AML-193 (cell line): ENCODE measurements at regions not wholly inside any gene's neighbourhood (a gene's known extent, or its start where the extent isn't known, plus 50 kb on each side); places are given as distances from the start of the nearest gene placed in this dataset.
"Not testable (repeated sequence)": the region's sequence is repeated elsewhere in the genome, so short reads cannot be mapped to it uniquely, and the experiment has no call there.

Experiments used
- DNase-seq, 2 experiments: peaks; one replicate each; lab custom pipeline; 2025; lab: John Stamatoyannopoulos, UW

DNA sequence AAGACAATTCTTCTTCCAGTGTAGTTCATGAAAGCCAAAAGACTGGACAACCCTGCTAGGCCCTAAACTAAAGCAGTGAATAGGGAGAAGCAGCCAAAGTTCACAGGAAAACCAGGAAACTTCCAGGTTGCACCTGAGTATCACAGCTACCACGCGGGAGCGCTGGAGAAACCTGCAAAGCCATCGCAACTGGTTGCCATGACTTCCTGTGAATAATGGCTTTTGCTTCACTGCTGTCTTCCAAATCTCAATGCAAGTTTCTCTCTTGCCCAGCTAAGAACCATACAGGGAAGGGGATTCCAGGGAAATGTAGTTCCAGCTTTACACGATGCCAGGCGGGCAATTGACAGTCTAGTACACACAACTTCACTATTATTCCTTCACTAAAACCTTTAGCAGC, 114.1 kb downstream of the GXYLT1 start:
- DNase-seq = no peak

DNA sequence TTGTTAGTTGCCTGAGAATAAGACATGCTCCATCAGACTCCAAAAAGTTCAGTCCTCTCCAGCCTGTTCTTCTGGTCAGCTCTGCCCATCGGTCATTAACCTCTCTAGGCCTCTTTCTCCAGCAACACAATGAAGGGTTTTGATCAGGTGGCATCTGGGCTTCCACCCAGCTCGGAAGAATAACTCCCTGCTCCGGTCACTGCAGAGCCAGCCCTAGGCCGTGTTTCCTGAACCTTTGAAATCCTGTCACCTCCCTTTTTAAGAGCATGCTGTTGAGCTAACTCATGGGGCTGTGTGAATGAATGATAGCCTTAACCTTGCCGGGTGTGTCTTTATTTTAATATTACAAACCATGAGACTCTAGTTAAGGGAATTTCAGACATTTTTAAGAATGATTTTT, 117.1 kb downstream of the GXYLT1 start:
- no peak for DNase-seq

DNA sequence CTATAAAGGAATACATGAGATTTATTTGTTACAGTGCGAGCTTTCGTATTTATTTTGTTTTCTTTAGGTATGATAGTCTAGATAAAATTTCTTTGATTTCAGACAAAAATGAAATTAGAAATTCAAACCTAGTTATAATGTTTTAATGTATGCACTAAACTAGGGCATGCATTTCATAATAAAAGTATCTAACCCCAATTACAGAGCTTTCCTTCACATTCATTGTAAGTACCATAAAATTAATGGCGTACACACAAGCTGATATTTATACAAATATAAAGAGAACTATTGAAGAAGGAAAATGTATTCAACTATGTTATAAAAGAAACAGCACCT, 120.2 kb downstream of the GXYLT1 start:
- no peak for DNase-seq

DNA sequence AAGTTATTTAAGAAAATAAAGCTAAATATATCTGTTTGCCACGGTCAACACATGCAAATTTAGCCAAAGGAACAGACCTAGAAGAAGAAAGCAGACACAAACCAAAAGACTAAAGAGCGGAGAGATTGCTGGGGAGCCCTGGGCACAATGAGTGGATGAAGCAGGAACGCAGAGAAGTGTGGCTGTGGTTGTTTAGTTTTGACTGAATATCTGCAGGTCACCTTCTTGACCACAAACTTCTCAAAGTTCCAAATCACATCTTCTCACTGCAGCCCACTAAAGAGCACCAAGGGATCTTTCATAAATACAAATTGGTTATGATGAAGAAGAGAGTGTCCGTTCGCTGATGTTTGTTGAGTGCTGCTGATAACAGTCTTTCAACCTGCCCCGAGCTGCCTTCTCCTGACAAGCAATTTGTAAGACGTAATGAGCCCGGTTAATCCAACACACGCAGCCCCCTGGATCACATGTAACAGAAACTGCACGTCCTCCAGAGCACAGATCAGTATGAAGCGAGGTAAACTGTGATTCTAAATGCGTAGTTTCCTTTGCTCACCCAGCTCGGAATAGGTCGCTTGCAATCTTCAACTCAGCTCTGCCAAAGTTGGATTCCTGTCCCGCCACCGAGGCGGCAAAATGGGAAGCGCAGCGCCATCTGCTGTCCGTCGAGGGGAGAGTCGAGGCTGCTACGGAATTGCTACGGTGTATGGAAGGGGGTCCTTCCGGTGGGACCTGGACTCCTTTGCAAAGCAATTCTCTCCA, 120.8 kb downstream of the GXYLT1 start:
- peak; percentile 36 to 48 for DNase-seq

DNA sequence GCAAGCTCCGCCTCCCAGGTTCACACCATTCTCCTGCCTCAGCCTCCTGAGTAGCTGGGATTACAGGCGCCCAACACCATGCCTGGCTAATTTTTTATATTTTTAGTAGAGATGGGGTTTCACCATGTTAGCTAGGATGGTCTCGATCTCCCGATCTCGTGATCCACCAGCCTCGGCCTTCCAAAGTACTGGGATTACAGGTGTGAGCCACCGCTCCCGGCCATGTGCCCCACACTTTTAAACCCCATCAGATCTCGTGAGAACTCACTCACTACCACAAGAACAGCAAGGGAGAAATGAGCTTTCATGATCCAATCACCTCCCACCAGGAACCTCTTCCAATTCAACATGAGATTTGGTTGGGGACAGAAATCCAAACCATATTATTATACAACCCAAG, 122.7 kb downstream of the GXYLT1 start:
- DNase-seq = not testable (repeated sequence)

DNA sequence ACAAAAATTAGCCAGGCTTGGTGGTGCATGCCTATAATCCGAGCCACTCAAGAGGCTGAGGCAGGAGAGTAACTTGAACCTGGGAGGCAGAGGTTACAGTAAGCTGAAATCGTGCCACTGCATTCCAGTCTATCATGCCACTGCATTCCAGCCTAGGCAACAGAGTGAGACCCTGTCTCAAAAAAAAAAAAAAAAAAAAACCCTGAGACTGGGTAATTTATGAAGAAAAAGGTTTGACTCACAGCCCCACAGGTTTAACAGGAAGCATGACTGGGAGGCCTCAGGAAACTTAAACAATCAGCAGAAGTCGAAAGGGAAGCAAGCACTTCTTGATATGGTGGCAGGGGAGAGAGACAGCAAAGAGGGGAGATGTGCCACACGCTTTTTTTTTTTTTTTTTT, 123.2 kb downstream of the GXYLT1 start:
- no peak for DNase-seq

DNA sequence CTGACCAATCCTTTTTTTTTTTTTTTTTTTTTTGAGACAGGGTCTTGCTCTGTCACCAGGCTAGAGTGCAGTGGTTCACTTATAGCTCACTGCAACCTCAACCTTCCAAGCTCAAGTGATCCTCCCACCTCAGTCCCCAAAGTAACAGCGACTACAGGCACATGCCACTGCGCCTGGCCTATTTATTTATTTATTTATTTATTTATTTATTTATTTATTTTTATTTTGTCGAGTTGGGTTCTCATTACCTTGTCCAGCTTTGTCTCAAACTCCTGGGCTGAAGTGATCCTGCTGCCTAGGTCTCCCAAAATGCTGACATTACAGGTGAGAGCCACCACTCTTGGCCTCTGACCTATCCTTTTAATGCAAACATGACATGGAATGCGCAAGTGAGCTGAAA, 124.4 kb downstream of the GXYLT1 start:
- no peak for DNase-seq

DNA sequence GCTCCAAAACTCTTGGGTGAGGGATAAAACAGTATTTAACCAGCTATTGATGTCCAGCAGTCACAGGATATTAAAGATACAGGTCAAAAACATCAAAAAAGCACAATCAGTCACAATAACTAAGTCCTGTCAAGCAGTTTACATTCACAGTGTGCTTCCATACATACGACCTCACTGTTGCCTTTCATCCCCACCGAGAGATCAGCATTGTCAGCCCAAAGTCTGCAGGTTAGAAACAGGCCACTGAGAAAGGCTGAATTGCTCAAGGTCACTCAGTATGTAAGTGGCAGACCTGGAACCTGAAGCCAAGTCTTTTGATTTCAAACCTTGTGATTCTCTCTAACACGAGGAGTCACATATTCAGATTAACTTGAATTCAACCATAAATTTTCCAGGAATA, 124.9 kb downstream of the GXYLT1 start:
- DNase-seq = no peak

DNA sequence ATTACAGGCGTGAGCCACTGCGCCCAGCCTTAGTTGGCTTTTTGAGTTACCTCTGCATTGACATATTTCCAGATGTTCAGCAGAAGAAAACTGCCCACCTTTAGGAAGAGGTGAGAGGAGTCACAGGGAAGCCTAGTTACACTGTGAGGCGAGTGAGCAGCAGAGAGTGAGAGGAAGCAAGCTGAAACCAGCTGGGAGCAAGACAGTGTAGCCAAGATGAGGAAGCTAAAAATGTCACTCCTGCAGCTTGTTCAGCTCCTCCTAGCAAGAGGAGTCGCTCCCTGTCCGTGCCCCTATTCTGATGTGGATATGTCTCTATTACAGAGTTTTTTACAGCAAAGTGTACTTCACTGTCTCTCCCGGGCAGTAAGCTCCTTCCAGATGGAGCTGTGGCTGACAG, 127.6 kb downstream of the GXYLT1 start:
- DNase-seq = no peak

DNA sequence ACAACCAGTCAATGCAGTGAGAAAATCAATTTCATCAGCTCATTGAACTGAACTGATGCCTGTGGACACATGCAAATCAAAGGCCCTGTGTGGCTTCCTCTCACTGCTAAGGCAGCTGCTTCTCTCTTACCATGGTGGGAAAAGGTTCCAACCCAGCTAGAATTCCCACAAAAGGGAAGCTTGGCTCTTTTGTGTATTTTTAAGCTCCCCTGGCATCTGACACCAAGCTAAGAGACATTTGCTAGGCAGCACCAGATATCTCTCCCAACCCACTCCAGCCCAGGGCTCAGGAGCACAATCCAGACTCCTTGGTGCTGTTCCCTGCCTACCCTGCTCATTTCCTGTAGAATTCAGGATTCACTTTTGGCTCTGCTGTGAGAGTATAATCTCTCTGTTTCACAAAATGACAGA, 129.6 kb downstream of the GXYLT1 start:
- no peak for DNase-seq

DNA sequence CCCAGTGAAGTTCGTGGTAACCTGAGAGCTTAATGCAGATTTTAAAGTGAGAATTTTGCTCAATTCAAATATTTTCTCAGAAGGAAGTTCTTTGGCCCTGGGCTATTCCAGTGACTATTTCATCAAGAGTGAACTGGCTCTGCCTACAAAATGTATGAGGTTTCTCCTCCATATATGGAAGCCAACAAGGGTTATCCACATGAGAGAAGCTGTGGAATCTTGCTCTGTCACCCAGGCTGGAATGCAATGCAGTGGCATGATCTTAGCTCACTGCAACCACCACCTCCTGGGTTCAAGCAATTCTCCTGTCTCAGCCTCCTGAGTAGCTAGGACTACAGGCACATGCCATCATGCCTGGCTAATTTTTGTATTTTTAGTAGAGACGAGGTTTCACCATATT, 132.2 kb downstream of the GXYLT1 start:
- not testable (repeated sequence) for DNase-seq

DNA sequence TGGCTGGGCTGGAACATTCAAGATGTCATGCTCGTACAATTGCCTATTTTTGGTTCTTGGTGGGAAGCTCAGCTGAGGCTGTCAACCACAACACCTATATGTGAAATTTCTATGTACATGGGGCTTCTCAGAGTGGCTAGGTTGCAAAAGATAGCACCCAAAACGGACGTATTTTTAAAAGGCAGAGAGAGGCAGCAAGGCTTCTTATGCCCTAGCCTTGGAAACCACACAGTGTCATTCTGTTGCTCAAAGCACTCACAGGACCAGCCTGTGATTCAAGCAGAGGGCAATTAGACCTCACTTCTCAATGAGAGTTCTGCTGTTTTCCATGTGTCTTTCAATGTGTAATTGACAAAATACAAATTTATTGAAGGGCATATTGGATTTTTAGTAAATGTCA, 134.0 kb downstream of the GXYLT1 start:
- DNase-seq = no peak

DNA sequence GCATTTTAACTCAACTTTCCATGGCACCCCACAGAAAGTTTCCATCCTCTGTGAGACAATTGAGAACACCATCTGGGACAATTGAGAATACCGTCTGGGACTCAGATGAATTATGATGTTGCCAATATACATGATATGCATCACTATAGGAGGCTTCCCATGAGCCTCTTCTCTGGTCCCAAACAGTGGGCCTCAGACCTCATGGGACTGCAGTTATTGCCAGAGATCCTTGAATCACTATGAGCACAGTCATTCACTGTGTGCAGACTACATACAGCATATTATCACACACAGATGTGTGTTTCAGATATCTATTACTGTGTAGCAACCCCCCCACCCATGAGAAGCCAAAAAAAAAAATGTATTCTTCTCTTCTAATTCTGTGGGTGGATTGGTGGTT, 134.4 kb downstream of the GXYLT1 start:
- no peak for DNase-seq

DNA sequence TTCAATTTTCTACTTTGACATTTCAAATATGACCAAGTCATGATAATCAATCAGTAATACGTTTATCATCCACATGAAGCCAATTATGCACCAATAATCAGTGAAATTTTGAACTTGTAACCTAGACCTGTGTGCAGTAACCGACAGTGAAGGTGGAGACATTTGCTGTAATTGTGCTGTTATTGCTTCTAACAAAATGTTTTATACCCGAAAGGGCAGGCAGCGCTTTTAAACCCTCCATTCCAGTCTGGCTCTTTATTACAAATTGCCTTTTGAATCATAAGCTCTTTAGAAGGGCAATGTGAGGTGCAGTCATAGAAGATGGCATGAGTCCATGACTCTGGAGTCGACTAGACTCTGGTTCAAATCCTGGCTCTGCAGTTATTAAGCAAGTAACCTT, 135.7 kb downstream of the GXYLT1 start:
- no peak for DNase-seq

DNA sequence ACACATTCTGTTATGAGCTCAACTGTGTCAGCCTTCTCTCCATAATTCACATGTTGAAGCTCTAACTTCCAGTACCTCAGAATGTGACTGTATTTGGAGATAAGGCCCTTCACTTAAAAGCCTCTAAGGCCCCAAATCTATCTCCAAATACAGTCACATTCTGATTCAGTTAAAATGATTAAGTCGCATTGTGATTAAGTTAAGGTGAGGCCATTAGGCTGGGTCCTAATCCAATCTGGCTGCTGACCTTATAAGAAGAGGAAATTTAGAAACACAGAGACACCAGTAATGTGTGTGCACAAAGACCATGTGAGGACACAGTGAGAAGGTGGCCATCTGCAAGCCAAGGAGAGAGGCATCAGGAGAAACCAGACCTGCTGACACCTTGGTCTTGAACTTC, 141.6 kb downstream of the GXYLT1 start:
- DNase-seq = no peak

DNA sequence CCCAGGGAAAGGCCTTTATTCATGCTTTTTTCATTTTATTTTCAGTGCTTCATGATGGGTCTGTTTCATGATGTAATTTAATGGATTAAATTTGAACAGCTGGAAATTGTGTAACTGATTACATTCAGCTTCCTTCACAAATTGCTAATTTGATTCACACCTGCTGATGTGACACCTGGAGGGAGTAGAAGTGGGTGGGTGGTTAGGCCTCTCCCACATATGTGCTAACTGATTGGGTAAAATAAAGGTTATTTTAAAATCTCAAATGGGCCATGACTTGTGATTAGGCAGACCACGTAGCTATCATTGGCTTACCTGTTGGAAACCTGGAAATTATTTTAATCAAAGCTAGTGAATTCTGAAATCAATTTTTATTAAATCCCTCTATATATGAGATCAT, 142.1 kb downstream of the GXYLT1 start:
- DNase-seq = no peak

DNA sequence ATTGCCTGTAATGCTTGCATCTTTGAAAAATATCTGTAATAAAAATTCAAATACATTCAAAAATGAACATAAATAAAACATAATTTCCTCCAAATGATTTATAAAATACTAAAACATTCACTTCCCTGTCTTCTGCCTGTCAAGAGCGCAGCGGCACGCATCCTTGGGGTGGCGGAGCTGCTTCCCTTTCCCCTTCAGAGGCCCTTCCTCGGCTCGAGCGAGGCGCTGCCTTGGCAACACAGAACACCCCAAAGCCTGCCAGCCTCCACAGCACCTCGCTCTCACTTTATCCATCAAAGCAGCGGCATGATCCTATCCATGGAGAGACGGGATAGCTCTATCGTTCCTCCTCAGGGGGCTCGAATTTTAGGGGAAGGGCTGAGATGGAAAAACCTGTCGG, 146.2 kb downstream of the GXYLT1 start:
- DNase-seq = no peak

DNA sequence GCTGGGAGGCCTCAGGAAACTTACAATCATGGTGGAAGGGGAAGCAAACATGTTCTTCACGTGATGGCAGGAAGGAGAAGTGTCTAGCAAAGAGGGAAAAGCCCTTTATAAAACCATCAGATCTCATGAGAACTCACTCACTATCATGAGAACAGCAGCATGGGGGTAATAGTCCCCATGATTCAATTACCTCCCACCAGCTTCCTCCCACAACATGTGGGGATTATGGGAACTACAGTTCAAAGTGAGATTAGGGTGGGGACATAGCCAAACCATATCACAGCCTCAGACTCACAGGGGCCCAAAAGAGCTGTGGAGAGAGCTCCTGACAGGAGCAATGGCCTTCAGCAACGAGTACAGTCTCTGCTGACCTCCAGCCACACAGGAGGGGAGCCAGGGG, 151.4 kb downstream of the GXYLT1 start:
- DNase-seq = no peak

DNA sequence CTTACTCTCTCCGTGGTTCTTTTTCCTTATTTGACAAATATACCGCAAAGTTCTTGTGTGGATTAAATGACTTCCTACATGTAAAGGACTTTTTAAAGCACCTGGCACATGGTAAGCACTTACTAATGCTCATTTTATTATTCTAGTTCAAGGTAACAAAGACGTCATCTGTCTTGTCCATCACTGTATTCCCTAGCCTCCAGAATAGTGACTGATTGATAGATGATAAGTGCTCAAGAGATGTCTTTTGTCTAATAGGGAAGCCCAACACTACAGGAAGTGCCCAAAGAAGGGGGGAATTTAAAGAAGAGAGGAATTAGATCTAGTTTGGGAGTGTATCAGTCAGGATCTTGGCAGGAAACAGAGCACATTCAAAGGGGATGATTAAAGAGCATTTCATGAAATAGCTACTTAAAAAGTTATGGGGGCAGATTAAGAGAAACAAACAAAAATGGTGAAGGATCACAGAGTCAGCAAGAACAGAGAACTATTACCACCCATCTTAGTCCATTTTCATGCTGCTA, 151.9 kb downstream of the GXYLT1 start:
- no peak for DNase-seq

DNA sequence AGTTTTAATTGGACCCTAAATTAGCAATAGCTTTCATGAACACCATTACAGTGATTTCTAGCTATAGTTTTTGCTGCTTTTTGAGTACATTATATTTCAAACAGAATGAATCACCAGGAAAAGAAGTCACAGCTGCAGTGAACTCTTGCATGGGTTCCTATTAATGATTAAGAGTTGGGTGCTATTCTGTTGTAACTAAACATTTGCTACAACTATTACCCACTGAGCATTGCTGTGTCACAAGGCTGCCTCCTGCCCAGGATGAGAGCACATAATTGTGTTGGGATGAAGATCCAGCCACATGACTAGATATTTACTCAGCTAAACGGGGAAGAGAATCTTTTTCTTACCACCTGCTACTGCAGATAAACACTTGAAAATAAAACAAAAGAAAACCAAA, 152.7 kb downstream of the GXYLT1 start:
- DNase-seq = no peak

DNA sequence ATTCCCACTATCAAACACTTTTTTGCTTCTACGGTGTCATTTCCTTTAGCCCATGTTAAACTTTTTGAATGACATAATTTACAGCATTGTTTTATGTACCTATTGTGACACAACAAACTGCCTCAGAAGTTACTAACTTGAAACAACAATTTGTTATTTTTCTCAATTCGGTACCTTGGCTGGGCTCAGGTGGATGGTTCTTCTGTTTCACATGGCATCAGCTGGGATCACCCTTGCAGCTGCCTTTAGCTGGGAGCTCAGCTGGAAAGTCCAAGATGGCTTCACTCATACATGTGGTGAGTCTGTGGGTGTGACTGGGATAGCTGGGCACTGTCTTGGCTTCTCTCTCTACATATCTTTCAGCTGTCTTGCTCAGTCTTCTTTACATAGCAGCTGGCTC, 156.0 kb downstream of the GXYLT1 start:
- DNase-seq = no peak

DNA sequence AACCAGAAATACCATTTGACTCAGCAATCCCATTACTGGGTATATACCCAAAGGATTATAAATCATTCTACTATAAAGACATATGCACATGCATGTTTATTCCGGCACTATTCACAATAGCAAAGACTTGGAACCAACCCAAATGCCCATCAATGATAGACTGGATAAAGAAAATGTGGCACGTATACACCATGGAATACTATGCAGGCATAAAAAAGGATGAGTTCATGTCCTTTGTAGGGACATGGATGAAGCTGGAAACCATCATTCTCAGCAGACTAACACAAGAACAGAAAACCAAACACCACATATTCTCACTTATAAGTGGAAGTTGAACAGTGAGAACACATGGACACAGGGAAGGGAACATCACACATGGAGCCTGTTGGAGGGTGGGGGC, 158.2 kb downstream of the GXYLT1 start:
- DNase-seq = not testable (repeated sequence)

DNA sequence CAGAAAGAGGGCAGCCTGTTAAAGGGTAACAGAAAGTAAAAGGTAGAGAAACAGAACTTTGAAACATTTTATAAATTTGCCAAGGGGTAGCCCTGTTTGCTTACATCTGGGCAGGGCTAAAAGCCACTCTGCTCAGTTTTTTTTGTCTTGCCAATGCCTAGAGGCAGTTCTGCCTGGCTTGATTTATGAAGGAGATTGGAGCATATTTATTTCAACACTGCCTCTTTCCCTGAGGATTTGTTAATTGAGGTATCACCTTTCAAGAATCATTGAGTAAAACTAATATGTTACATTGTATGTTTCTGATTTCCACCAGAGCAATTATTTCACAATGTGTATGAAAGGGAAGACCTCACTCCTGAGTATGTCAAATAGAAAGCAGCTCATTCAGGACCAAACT, 160.8 kb downstream of the GXYLT1 start:
- DNase-seq = no peak

DNA sequence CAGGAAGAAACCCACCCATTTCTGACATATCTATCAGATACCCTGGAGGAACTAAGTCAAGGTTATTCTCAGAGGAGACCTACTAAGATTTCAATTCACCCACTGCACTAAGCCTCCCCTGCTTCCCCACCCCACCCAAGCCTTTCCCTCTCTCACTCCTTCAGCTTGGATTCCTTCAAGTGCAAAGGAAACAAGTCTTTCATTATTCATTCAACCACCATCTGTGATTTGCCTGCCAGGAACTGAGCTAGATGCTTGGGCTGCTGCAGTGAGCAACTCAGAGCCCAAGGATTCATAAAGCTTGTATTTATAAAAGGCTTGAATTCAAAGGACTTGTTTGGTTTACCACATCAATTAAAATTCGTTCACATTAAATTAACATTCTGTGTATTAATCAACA, 161.3 kb downstream of the GXYLT1 start:
- no peak for DNase-seq
